AG09319 (cell line): ENCODE measurements at regions not wholly inside any gene's neighbourhood (a gene's known extent, or its start where the extent isn't known, plus 50 kb on each side); places are given as distances from the start of the nearest gene placed in this dataset.

ENCODE experiments used
- DNase-seq: peaks from one replicate; pipeline ENCODE4 v3.0.0-alpha.2; 2010; ENCODE audit warnings: low read depth; ENCODE audit errors: extremely low read depth
- TF ChIP-seq, protein P1 (sequence below): IDR thresholded peaks from 2 replicates; pipeline ENCODE4 v1.5.1; 2011; ENCODE audit warnings: low read depth, mild to moderate bottlenecking, inconsistent platforms, low read length, moderate library complexity

DNA sequence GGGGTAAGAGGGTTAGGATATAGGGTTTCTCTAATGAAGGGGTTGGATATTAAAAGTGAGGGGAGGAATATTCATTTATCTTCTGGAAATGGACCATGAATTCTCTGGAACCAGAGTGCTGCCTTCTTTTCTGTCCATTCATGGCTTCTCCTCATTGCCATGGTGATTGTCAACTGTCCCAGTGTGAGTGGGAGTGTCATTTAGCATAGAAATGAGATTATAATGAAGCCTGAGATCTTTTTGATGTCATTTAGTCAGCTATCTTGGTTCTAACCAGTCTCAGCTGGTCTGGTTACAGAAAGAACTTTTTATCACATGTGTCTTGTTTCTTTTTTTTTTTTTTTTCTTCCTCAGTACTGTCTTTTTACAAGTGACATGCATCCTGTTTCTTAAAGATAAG, 497.3 kb upstream of the PITX2 start:
- TF ChIP-seq, protein P1, sequence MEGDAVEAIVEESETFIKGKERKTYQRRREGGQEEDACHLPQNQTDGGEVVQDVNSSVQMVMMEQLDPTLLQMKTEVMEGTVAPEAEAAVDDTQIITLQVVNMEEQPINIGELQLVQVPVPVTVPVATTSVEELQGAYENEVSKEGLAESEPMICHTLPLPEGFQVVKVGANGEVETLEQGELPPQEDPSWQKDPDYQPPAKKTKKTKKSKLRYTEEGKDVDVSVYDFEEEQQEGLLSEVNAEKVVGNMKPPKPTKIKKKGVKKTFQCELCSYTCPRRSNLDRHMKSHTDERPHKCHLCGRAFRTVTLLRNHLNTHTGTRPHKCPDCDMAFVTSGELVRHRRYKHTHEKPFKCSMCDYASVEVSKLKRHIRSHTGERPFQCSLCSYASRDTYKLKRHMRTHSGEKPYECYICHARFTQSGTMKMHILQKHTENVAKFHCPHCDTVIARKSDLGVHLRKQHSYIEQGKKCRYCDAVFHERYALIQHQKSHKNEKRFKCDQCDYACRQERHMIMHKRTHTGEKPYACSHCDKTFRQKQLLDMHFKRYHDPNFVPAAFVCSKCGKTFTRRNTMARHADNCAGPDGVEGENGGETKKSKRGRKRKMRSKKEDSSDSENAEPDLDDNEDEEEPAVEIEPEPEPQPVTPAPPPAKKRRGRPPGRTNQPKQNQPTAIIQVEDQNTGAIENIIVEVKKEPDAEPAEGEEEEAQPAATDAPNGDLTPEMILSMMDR = no peak
- DNase-seq = no peak

DNA sequence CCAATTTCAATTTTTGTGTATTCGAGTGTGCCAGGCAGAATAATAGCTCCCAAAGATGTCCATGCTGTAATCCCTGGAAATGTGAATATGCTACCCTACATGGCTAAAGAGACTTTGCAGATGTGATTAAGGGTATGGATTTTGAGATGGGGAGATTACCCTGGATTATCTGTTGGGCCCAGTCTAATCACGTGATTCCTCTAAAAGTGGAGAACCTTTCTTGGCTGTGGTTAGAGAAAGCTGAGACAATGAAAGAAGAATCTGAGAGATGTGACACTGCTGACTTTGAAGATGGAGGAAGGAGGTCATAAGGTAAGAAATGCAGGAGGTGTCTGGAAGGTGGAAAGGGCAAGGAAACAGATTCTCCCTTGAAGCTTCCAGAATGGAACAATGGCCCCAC, 503.5 kb upstream of the PITX2 start:
- TF ChIP-seq, protein P1 = no peak
- DNase-seq = no peak

DNA sequence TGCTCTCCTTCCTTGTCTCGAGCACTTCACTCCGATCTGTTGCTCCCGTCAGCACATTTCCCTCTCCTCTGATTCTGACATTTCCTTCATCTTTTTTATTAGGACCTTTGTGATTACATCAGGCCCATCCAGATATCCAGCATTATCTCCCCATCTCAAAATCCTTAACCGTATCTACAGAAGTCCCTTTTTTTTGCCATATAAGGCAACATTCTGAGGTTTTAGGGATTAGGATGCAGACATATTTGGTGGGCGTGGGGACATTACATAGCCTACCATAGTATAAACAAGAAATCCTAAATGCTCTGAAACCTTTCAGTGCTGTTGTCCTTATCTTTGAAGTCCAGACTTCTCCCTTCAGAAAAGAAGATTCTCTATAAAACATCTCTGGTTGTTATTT, 505.0 kb upstream of the PITX2 start:
- no peak for DNase-seq
- TF ChIP-seq, protein P1 = no peak

DNA sequence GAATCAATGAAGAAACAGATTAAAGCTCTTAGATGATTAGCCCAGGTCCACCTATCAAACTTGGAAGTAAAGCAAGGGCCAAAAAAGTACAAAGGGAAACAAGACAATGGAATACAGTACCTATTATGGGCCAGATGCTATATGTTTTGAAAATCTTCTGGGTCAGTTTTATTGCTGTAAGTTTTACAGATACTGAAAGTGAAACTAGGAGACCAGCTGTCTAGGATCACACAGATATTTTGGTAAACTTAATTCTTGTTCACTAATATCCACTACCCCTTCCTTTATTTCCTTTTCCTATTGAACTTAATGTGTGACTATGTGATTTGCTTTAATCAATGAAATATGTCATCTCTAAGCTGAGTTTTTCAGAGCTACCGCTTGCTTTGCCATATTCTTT, 505.4 kb upstream of the PITX2 start:
- DNase-seq = no peak
- TF ChIP-seq, protein P1 = no peak

DNA sequence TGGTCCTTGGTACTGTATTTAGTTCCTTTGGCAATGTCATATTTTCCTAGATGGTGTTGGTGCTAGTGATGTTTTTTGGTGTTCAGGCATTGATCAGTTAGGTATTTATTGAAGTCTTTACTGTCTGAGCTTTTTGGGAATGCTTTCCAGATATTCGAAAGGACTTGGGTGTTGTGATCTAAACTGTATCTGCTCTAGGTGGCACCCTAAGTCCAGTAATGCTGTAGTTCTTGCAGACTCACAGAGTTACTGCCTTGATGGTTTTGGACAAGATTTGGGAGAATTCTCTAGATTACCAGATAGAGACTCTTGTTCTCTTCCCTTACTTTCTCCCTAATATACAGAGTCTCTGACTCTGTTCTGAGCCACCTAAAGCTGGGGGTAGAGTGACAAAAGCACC, 513.6 kb upstream of the PITX2 start:
- TF ChIP-seq, protein P1 = peak; percentile 42
- DNase-seq = peak; percentile 43

DNA sequence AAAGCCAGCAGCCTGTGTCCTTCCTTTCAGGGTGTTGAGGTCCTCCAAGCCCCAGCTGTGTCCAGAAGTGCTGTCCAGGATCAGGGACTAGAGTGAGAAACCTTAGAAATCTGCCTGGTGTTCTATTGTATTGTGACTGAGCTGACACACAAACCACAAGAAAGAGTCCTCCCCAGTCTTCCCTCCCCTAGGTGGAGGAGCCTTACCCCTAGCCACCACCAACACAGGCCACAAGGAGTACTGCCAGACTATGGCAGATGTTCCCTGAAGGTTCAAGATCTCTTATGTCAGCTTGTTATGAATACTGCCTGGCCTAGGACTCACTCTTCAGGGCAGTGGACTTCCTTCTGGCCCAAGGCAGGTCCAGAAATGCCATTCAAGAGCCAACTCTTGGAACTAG, 514.1 kb upstream of the PITX2 start:
- no peak for DNase-seq
- TF ChIP-seq, protein P1 = no peak

DNA sequence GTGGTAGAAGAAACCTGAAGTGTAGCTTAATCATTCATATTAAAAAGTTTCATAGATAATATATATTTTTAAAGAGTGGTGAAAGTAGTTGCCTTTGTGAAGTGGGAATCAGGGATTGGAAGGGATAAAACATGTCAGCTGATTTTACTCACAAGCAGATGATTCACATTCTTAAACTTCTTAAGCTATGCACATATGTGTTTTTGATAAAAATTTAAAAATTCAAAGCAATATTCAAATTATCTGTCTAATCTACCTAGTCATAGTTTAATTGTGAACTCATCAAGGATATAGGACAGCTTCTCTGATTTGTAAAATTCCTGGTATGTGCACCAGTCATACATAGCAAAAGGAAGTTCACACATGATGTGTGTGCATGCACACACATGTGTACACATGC, 520.6 kb upstream of the PITX2 start:
- no peak for DNase-seq

More for the DNA sequence above, 520.6 kb upstream of the PITX2 start:
- TF ChIP-seq, protein P1 = no peak
